ENCODE measurements at regions not wholly inside any gene's neighbourhood (a gene's known extent, or its start where the extent isn't known, plus 50 kb on each side); places are given as distances from the start of the nearest gene placed in this dataset.

- TF ChIP-seq CTCF (IDR thresholded peaks at IDR 0.05): no peak
- TF ChIP-seq POLR2A (IDR thresholded peaks at IDR 0.05): no peak
- no peak for TF ChIP-seq POLR2AphosphoS5 (IDR thresholded peaks at IDR 0.05)
These were observed 647.3 kb upstream of the GHITM start for GRCh38 chr10:83492004-83492403.
